ENCODE measurements at regions not wholly inside any gene's neighbourhood (a gene's known extent, or its start where the extent isn't known, plus 50 kb on each side); places are given as distances from the start of the nearest gene placed in this dataset.

DNA sequence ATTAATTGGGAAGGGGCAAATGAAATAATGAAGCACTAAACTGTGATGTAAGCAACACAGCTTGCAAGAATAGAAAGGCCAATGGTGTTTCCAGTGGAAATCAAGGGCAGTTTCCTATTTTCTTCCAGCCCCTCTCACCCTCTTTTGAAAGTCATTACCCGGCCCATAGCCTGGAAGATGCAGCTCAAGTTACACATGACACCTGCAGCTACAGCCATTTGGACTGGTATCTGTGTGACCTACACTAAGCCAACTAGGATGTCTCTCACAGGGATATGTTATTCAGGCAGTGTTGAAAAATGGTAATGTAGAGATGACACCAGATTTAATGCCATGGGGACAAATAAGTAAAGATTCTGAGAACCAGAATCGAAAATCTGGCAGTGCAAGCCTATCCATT lies 439.4 kb upstream of the ZNF462 start:
- Histone ChIP-seq H3K9me2 (replicated peaks; ENCODE audit: insufficient read depth, low read length) (no peaks in the 10 kb centered on the region), H3K36me3 (replicated peaks; ENCODE audit: insufficient read depth, low read length) (no peaks in the 10 kb centered on the region), H3K9ac (ENCODE audit: low read length) (no peak overlapping the region), H3F3A (ENCODE audit: insufficient read depth, low read length) (no peaks in the 10 kb centered on the region), H3K4me1 (ENCODE audit: low read length) (no peaks in the 10 kb centered on the region), H3K4me2 (ENCODE audit: low read depth, low read length) (no peak overlapping the region), H2AFZ (ENCODE audit: low read length) (no peak overlapping the region), H3K4me3 (ENCODE audit: low read length) (no peak overlapping the region), H4K20me1 (ENCODE audit: insufficient read depth, low read length) (no peaks in the 10 kb centered on the region), H3K27me3 (replicated peaks; ENCODE audit: insufficient read depth, low read length) (no peaks in the 10 kb centered on the region), H3K79me2 (ENCODE audit: low read length) (no peaks in the 10 kb centered on the region), H3K27ac (ENCODE audit: low read length) (no peak overlapping the region), H3K9me3 (replicated peaks; ENCODE audit: insufficient read depth, low read length) (no peaks in the 10 kb centered on the region)
- DNase-seq, result no peak
- TF ChIP-seq EZH2 (optimal IDR thresholded peaks at IDR 0.05; ENCODE audit: low read depth, low read length), result no peak
- TF ChIP-seq EZH2phosphoT487 (IDR thresholded peaks at IDR 0.05; ENCODE audit: low read length), result no peak
- TF ChIP-seq, protein P1, sequence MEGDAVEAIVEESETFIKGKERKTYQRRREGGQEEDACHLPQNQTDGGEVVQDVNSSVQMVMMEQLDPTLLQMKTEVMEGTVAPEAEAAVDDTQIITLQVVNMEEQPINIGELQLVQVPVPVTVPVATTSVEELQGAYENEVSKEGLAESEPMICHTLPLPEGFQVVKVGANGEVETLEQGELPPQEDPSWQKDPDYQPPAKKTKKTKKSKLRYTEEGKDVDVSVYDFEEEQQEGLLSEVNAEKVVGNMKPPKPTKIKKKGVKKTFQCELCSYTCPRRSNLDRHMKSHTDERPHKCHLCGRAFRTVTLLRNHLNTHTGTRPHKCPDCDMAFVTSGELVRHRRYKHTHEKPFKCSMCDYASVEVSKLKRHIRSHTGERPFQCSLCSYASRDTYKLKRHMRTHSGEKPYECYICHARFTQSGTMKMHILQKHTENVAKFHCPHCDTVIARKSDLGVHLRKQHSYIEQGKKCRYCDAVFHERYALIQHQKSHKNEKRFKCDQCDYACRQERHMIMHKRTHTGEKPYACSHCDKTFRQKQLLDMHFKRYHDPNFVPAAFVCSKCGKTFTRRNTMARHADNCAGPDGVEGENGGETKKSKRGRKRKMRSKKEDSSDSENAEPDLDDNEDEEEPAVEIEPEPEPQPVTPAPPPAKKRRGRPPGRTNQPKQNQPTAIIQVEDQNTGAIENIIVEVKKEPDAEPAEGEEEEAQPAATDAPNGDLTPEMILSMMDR (IDR thresholded peaks at IDR 0.05; ENCODE audit: low read length), result no peak

DNA sequence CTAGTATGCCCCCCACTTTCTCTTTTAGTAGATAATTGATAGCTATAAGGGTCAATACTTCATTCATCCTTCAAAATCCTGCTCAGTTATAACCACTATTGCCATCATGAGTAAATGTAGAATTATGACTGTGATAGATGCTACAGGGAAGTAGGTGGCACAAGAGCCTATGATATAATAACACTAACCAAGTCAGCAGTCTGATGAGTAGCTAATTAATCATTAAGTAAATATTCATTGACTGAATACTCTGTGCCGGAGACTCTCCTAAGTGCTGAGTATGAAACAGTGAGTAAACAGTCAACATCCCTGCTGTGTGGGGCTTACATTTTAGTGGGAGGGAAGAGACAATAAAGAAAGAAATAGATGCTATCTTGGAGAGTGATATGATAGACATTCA lies 430.3 kb upstream of the ZNF462 start:
- Histone ChIP-seq H4K20me1 (ENCODE audit: insufficient read depth, low read length) (no peaks in the 10 kb centered on the region), H3K9me2 (replicated peaks; ENCODE audit: insufficient read depth, low read length) (no peaks in the 10 kb centered on the region), H3K4me2 (ENCODE audit: low read depth, low read length) (no peak overlapping the region), H3K79me2 (ENCODE audit: low read length) (no peaks in the 10 kb centered on the region), H3K27ac (ENCODE audit: low read length) (no peak overlapping the region), H3K27me3 (replicated peaks; ENCODE audit: insufficient read depth, low read length) (no peaks in the 10 kb centered on the region), H3F3A (ENCODE audit: insufficient read depth, low read length) (no peaks in the 10 kb centered on the region), H3K9me3 (replicated peaks; ENCODE audit: insufficient read depth, low read length) (no peaks in the 10 kb centered on the region), H3K36me3 (replicated peaks; ENCODE audit: insufficient read depth, low read length) (no peaks in the 10 kb centered on the region), H3K9ac (ENCODE audit: low read length) (no peak overlapping the region), H2AFZ (ENCODE audit: low read length) (no peak overlapping the region), H3K4me1 (ENCODE audit: low read length) (no peaks in the 10 kb centered on the region), H3K4me3 (ENCODE audit: low read length) (no peak overlapping the region)
- DNase-seq, result no peak
- no peak for TF ChIP-seq EZH2phosphoT487 (IDR thresholded peaks at IDR 0.05; ENCODE audit: low read length)
- no peak for TF ChIP-seq EZH2 (optimal IDR thresholded peaks at IDR 0.05; ENCODE audit: low read depth, low read length)
- TF ChIP-seq, protein P1 (IDR thresholded peaks at IDR 0.05; ENCODE audit: low read length), result no peak

- DNase-seq, result no peak
- Histone ChIP-seq H3K4me1 (ENCODE audit: low read length) (no peaks in the 10 kb centered on the region), H3F3A (ENCODE audit: insufficient read depth, low read length) (no peaks in the 10 kb centered on the region), H3K27ac (ENCODE audit: low read length) (no peak overlapping the region), H3K9ac (ENCODE audit: low read length) (no peak overlapping the region), H3K4me3 (ENCODE audit: low read length) (no peak overlapping the region), H3K9me3 (replicated peaks; ENCODE audit: insufficient read depth, low read length) (no peaks in the 10 kb centered on the region), H2AFZ (ENCODE audit: low read length) (no peak overlapping the region), H3K36me3 (replicated peaks; ENCODE audit: insufficient read depth, low read length) (no peaks in the 10 kb centered on the region), H3K79me2 (ENCODE audit: low read length) (no peaks in the 10 kb centered on the region), H3K27me3 (replicated peaks; ENCODE audit: insufficient read depth, low read length) (no peaks in the 10 kb centered on the region), H3K4me2 (ENCODE audit: low read depth, low read length) (no peak overlapping the region), H4K20me1 (ENCODE audit: insufficient read depth, low read length) (no peaks in the 10 kb centered on the region), H3K9me2 (replicated peaks; ENCODE audit: insufficient read depth, low read length) (no peaks in the 10 kb centered on the region)
- TF ChIP-seq EZH2phosphoT487 (IDR thresholded peaks at IDR 0.05; ENCODE audit: low read length) (no peak), EZH2 (optimal IDR thresholded peaks at IDR 0.05; ENCODE audit: low read depth, low read length) (no peak)
- TF ChIP-seq, protein P1 (IDR thresholded peaks at IDR 0.05; ENCODE audit: low read length), result no peak
These were observed 424.0 kb upstream of the ZNF462 start for GRCh38 chr9:106438928-106439327.

All from MM.1S (cell line).